Ascending aorta (tissue), 2 donors: ENCODE measurements at regions not wholly inside any gene's neighbourhood (a gene's known extent, or its start where the extent isn't known, plus 50 kb on each side); places are given as distances from the start of the nearest gene placed in this dataset.

Experiments used
- DNase-seq, 2 donors: peaks; one replicate each; pipeline ENCODE4 v3.0.0-alpha.2; 2019; ENCODE audit warnings: low spot score in 2 of 2
- H3K27ac ChIP-seq, 2 donors: fragments of 200-600 bp; sonication (generic); one replicate each; pipeline ENCODE4 v1.5.1; 2016 to 2017; ENCODE audit warnings: mild to moderate bottlenecking in 1 of 2
- H3K27me3 ChIP-seq: fragments of 200-600 bp; sonication (generic); one replicate; pipeline ENCODE4 v1.5.1; 2017
- H3K36me3 ChIP-seq, 2 donors: fragments of 200-600 bp; sonication (generic); one replicate each; pipeline ENCODE4 v1.5.1; 2016
- H3K4me1 ChIP-seq, 2 donors: fragments of 200-600 bp; sonication (generic); one replicate each; pipeline ENCODE4 v1.5.1; 2016 to 2017; ENCODE audit warnings: mild to moderate bottlenecking in 1 of 2
- H3K4me3 ChIP-seq, 2 donors: fragments of 200-600 bp; sonication (generic); one replicate each; pipeline ENCODE4 v1.5.1; 2016 to 2017; ENCODE audit warnings: mild to moderate bottlenecking in 1 of 2
- H3K9me3 ChIP-seq, 2 donors: fragments of 200-600 bp; sonication (generic); one replicate each; pipeline ENCODE4 v1.5.1; 2016
- CTCF ChIP-seq, 3 experiments: fragments of 200-600 bp in 2 of 3; fragments of 450-650 bp in 1 of 3; sonication (generic) in 2 of 3; IDR thresholded peaks; one replicate each; pipeline ENCODE4 v1.5.1; 2016 to 2019; ENCODE audit warnings: antibody characterized with exemption in 3 of 3, mild to moderate bottlenecking in 1 of 3, moderate library complexity in 1 of 3
- intact Hi-C: fragments of 100-400 bp; cut with DNase I; formaldehyde crosslinking; loops from one replicate; pipeline ENCODE4 v1.15.1; 2023

GRCh38 chr3:23739536-23739935 lies 66.2 kb upstream of the UBE2E1 start:
- Histone ChIP-seq H3K4me1 (peaks cover 0 to 11% of the 10 kb centered on the region in 2 donors), H3K36me3 (no peaks in the 10 kb centered on the region), H3K4me3 (no peak overlapping the region), H3K9me3 (no peaks in the 10 kb centered on the region), H3K27me3 (no peaks in the 10 kb centered on the region), H3K27ac (no peak overlapping the region)
- no peak for DNase-seq
- no peak for TF ChIP-seq CTCF (IDR thresholded peaks at IDR 0.05)
- intact Hi-C loops, result no loop called here

GRCh38 chr3:23740517-23740965 lies 65.2 kb upstream of the UBE2E1 start:
- Histone ChIP-seq H3K4me1 (peaks cover 0 to 8% of the 10 kb centered on the region in 2 donors), H3K36me3 (no peaks in the 10 kb centered on the region), H3K27ac (no peak overlapping the region), H3K9me3 (no peaks in the 10 kb centered on the region), H3K4me3 (no peak overlapping the region), H3K27me3 (no peaks in the 10 kb centered on the region)
- no peak for DNase-seq
- intact Hi-C loops, result no loop called here
- no peak for TF ChIP-seq CTCF (IDR thresholded peaks at IDR 0.05)

GRCh38 chr3:23741036-23741706 lies 64.6 kb upstream of the UBE2E1 start:
- intact Hi-C loops, result no loop called here

GRCh38 chr3:23743141-23743784 lies 62.5 kb upstream of the UBE2E1 start:
- Histone ChIP-seq H3K4me1 (peaks cover 0 to 3% of the 10 kb centered on the region in 2 donors), H3K27me3 (no peaks in the 10 kb centered on the region), H3K27ac (no peak overlapping the region), H3K9me3 (no peaks in the 10 kb centered on the region), H3K36me3 (no peaks in the 10 kb centered on the region), H3K4me3 (no peak overlapping the region)
- no peak for DNase-seq
- no peak for TF ChIP-seq CTCF (IDR thresholded peaks at IDR 0.05)
- intact Hi-C loops, result no loop called here

More at GRCh38 chr3:23741036-23741706, 64.6 kb upstream of the UBE2E1 start:
- TF ChIP-seq CTCF (IDR thresholded peaks at IDR 0.05), result no peak
- Histone ChIP-seq H3K9me3 (no peaks in the 10 kb centered on the region), H3K4me1 (peaks cover 0 to 3% of the 10 kb centered on the region in 2 donors), H3K27me3 (no peaks in the 10 kb centered on the region), H3K36me3 (no peaks in the 10 kb centered on the region), H3K27ac (no peak overlapping the region), H3K4me3 (no peak overlapping the region)
- DNase-seq, result no peak

- peak in 1 of 2 donors; percentile 25 for DNase-seq
- peaks cover 0 to 6% of the 10 kb centered on the region in 2 donors for H3K4me1 ChIP-seq
- no peaks in the 10 kb centered on the region for H3K36me3 ChIP-seq
- no peak overlapping the region for H3K27ac ChIP-seq
- no peak overlapping the region for H3K4me3 ChIP-seq
- no peaks in the 10 kb centered on the region for H3K27me3 ChIP-seq
- no peaks in the 10 kb centered on the region for H3K9me3 ChIP-seq
- intact Hi-C loops, result no loop called here
- no peak for TF ChIP-seq CTCF (IDR thresholded peaks at IDR 0.05)
Observed at GRCh38 chr3:23746441-23746840, 59.3 kb upstream of the UBE2E1 start.
